Neural progenitor cell (in vitro differentiated cells): ENCODE measurements at regions not wholly inside any gene's neighbourhood (a gene's known extent, or its start where the extent isn't known, plus 50 kb on each side); places are given as distances from the start of the nearest gene placed in this dataset.
A peak's percentile ranks its signal among the peaks of the same experiment; 100 is the strongest.

ENCODE experiments used
- DNase-seq: peaks from one replicate; pipeline ENCODE4 v3.0.0-alpha.2; 2016; ENCODE audit warnings: low spot score
- H2AFZ ChIP-seq: fragments of 200-600 bp; sonication (generic); replicated peaks from 2 replicates; pipeline ENCODE4 v1.6.1; 2016; ENCODE audit warnings: antibody characterized with exemption
- H3F3A ChIP-seq: fragments of 200-600 bp; sonication (generic); 2 replicates; pipeline ENCODE4 v1.6.1; 2016; ENCODE audit warnings: antibody characterized with exemption, low read depth
- H3K27ac ChIP-seq: fragments of 200-600 bp; sonication (generic); 2 replicates; pipeline ENCODE4 v1.5.1; 2016; ENCODE audit warnings: mild to moderate bottlenecking
- H3K27me3 ChIP-seq: fragments of 200-600 bp; sonication (generic); 2 replicates; pipeline ENCODE4 v1.6.1; 2016; ENCODE audit warnings: mild to moderate bottlenecking, moderate library complexity
- H3K36me3 ChIP-seq: fragments of 200-600 bp; sonication (generic); 2 replicates; pipeline ENCODE4 v1.5.1; 2016
- H3K4me1 ChIP-seq: fragments of 200-600 bp; sonication (generic); 2 replicates; pipeline ENCODE4 v1.6.1; 2016; ENCODE audit warnings: mixed run types
- H3K4me2 ChIP-seq: fragments of 200-600 bp; sonication (generic); 2 replicates; pipeline ENCODE4 v1.6.1; 2016
- H3K4me3 ChIP-seq: fragments of 200-600 bp; sonication (generic); 2 replicates; pipeline ENCODE4 v1.5.1; 2016
- H3K79me2 ChIP-seq: fragments of 200-600 bp; sonication (generic); 2 replicates; pipeline ENCODE4 v1.6.1; 2016; ENCODE audit warnings: low read depth
- H3K9ac ChIP-seq: fragments of 200-600 bp; sonication (generic); 2 replicates; pipeline ENCODE4 v1.6.1; 2016
- H3K9me3 ChIP-seq: fragments of 200-600 bp; sonication (generic); 2 replicates; pipeline ENCODE4 v1.5.1; 2016; ENCODE audit warnings: low read depth
- H4K20me1 ChIP-seq: fragments of 200-600 bp; sonication (generic); 2 replicates; pipeline ENCODE4 v1.6.1; 2016; ENCODE audit warnings: low read depth
- H3K27ac Mint-ChIP-seq: 3 replicates; pipeline ENCODE4 v1.8.0; 2021; ENCODE audit warnings: mixed read lengths
- H3K27me3 Mint-ChIP-seq: 2 replicates; pipeline ENCODE4 v1.8.0; 2022; ENCODE audit warnings: low read depth, mild to moderate bottlenecking, inconsistent platforms, moderate library complexity, mixed read lengths; ENCODE audit not compliant: insufficient read depth
- H3K36me3 Mint-ChIP-seq: 3 replicates; pipeline ENCODE4 v1.8.0; 2021; ENCODE audit warnings: mixed read lengths
- H3K4me1 Mint-ChIP-seq: 3 replicates; pipeline ENCODE4 v1.8.0; 2021; ENCODE audit warnings: mixed read lengths
- H3K4me3 Mint-ChIP-seq: 3 replicates; pipeline ENCODE4 v1.8.0; 2021; ENCODE audit warnings: mild to moderate bottlenecking, moderate library complexity, mixed read lengths
- H3K9me3 Mint-ChIP-seq: 3 replicates; pipeline ENCODE4 v1.8.0; 2020; ENCODE audit warnings: mixed read lengths
- EZH2 ChIP-seq: fragments of 200-600 bp; sonication (generic); IDR thresholded peaks from 2 replicates; pipeline ENCODE4 v1.6.1; 2017; ENCODE audit warnings: antibody characterized with exemption, mild to moderate bottlenecking, moderate library complexity
- EZH2phosphoT487 ChIP-seq: fragments of 200-600 bp; sonication (generic); IDR thresholded peaks from 2 replicates; pipeline ENCODE4 v1.6.1; 2017; ENCODE audit warnings: antibody characterized with exemption
- TF ChIP-seq, protein P1 (sequence below): fragments of 200-600 bp; sonication (generic); IDR thresholded peaks from 2 replicates; pipeline ENCODE4 v1.5.1; 2017; ENCODE audit warnings: antibody characterized with exemption, mild to moderate bottlenecking

DNA sequence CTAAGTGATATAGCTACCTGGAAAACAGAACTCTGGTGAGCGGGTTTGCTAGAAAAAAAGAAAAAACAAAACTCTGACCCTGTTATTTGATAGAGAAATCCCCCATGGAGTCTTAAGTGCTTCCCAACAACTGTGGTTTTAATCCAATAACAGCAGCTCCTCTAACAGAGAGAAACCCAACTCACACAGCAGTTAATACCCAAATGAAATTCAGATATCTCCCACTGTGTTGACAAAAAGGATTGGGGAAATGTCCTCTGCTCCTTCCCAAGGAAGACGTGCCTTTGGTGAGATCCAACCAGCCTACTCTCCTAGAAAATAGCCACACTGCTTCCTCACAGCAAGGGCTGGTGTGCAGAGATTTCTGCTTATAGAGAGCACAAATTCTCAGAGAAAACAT is 200.4 kb upstream of the FBXL4 start:
- no peak overlapping the region for H3K9ac ChIP-seq
- H3K36me3 ChIP-seq, result no peaks in the 10 kb centered on the region
- peaks cover 16% of the 10 kb centered on the region for H3K4me1 ChIP-seq
- H3F3A ChIP-seq, result no peaks in the 10 kb centered on the region
- H3K4me3 ChIP-seq, result no peak overlapping the region
- no peaks in the 10 kb centered on the region for H4K20me1 ChIP-seq
- H3K4me3 Mint-ChIP-seq, result no peak overlapping the region
- H3K36me3 Mint-ChIP-seq, result no peaks in the 10 kb centered on the region
- no peak overlapping the region for H3K27ac ChIP-seq
- peak overlapping the region; percentile 40 for H3K27ac Mint-ChIP-seq
- no peaks in the 10 kb centered on the region for H3K27me3 ChIP-seq
- no peak for DNase-seq
- H3K79me2 ChIP-seq, result no peaks in the 10 kb centered on the region
- TF ChIP-seq EZH2phosphoT487 (no peak), EZH2 (no peak)
- TF ChIP-seq, protein P1, sequence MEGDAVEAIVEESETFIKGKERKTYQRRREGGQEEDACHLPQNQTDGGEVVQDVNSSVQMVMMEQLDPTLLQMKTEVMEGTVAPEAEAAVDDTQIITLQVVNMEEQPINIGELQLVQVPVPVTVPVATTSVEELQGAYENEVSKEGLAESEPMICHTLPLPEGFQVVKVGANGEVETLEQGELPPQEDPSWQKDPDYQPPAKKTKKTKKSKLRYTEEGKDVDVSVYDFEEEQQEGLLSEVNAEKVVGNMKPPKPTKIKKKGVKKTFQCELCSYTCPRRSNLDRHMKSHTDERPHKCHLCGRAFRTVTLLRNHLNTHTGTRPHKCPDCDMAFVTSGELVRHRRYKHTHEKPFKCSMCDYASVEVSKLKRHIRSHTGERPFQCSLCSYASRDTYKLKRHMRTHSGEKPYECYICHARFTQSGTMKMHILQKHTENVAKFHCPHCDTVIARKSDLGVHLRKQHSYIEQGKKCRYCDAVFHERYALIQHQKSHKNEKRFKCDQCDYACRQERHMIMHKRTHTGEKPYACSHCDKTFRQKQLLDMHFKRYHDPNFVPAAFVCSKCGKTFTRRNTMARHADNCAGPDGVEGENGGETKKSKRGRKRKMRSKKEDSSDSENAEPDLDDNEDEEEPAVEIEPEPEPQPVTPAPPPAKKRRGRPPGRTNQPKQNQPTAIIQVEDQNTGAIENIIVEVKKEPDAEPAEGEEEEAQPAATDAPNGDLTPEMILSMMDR, result no peak
- H3K9me3 Mint-ChIP-seq, result no peaks in the 10 kb centered on the region
- H3K27me3 Mint-ChIP-seq, result peaks cover 4% of the 10 kb centered on the region
- H3K4me1 Mint-ChIP-seq, result peaks cover 14% of the 10 kb centered on the region
- H2AFZ ChIP-seq, result no peak overlapping the region
- H3K9me3 ChIP-seq, result no peaks in the 10 kb centered on the region
- H3K4me2 ChIP-seq, result peak overlapping the region; percentile 19

DNA sequence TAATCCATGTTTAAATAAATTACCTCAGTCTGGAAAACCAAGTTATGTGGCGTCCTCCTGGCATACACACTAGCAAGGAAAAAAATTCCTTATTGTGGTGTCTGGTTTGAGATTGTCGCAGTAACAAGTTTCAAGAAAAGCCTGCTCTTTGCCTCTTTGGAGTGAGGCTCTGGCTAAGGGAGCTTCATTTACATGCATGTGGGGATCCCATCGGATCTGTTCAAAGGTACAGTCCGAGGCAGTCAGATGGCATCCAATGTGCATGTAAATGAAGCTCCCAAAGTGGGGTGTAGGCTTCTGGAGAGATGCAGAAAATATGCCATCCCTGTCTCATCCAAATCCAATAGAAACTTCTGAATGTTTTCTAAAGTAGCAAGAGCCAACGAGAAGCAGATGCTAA is 199.5 kb upstream of the FBXL4 start:
- peaks cover 16% of the 10 kb centered on the region for H3K4me1 ChIP-seq
- no peak overlapping the region for H2AFZ ChIP-seq
- DNase-seq, result no peak
- no peak overlapping the region for H3K27ac Mint-ChIP-seq
- H3K36me3 Mint-ChIP-seq, result no peaks in the 10 kb centered on the region
- H3K27me3 ChIP-seq, result no peaks in the 10 kb centered on the region
- no peaks in the 10 kb centered on the region for H3K79me2 ChIP-seq
- H3K4me2 ChIP-seq, result no peak overlapping the region
- no peak overlapping the region for H3K9ac ChIP-seq
- peaks cover 17% of the 10 kb centered on the region for H3K4me1 Mint-ChIP-seq
- no peaks in the 10 kb centered on the region for H3K9me3 Mint-ChIP-seq
- no peaks in the 10 kb centered on the region for H4K20me1 ChIP-seq
- peaks cover 3% of the 10 kb centered on the region for H3K27me3 Mint-ChIP-seq
- no peak overlapping the region for H3K4me3 Mint-ChIP-seq
- no peaks in the 10 kb centered on the region for H3K36me3 ChIP-seq
- H3K9me3 ChIP-seq, result no peaks in the 10 kb centered on the region
- no peak overlapping the region for H3K4me3 ChIP-seq
- TF ChIP-seq EZH2 (no peak), EZH2phosphoT487 (no peak)
- TF ChIP-seq, protein P1, result no peak
- H3F3A ChIP-seq, result no peaks in the 10 kb centered on the region
- H3K27ac ChIP-seq, result no peak overlapping the region

DNA sequence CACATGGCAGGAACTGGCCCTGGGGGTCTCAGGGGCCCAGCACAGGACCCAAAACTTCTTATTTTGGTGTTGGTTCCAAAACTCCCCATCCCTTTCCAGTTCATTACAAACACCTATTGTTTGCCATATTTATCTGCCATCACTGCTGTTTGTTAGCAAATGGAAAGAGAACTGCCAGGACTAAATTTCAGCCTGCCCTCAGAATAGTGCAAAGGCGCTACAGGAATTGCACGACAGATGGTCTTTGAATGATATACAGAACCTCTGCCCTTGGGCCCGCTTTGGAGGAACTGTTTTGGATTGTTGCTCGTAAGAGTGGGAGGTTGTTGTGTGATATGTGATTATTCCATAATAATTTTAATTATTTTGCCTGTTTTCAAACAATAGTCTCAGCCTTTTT is 199.0 kb upstream of the FBXL4 start:
- Mint-ChIP-seq H3K27ac (no peak overlapping the region), H3K4me1 (peaks cover 17% of the 10 kb centered on the region), H3K27me3 (peaks cover 3% of the 10 kb centered on the region), H3K4me3 (no peak overlapping the region), H3K36me3 (no peaks in the 10 kb centered on the region), H3K9me3 (no peaks in the 10 kb centered on the region)
- H2AFZ ChIP-seq, result no peak overlapping the region
- no peak for DNase-seq
- H3K4me1 ChIP-seq, result peaks cover 16% of the 10 kb centered on the region
- H3K9ac ChIP-seq, result no peak overlapping the region
- no peak overlapping the region for H3K4me2 ChIP-seq
- H3K36me3 ChIP-seq, result no peaks in the 10 kb centered on the region
- H3K27ac ChIP-seq, result no peak overlapping the region
- no peak overlapping the region for H3K4me3 ChIP-seq
- no peaks in the 10 kb centered on the region for H3K79me2 ChIP-seq
- no peaks in the 10 kb centered on the region for H3K9me3 ChIP-seq
- no peaks in the 10 kb centered on the region for H3F3A ChIP-seq
- no peaks in the 10 kb centered on the region for H3K27me3 ChIP-seq
- H4K20me1 ChIP-seq, result no peaks in the 10 kb centered on the region
- TF ChIP-seq, protein P1, result no peak
- TF ChIP-seq EZH2phosphoT487, result no peak
- no peak for TF ChIP-seq EZH2
